Adrenal gland (tissue), 5 donors: ENCODE measurements at regions not wholly inside any gene's neighbourhood (a gene's known extent, or its start where the extent isn't known, plus 50 kb on each side); places are given as distances from the start of the nearest gene placed in this dataset.

Experiments used
- CTCF ChIP-seq, 6 experiments: fragments of 450-650 bp in 4 of 6; fragments of 200-600 bp in 2 of 6; sonication (generic) in 1 of 6; IDR thresholded peaks; 1 replicate in 5 of 6; 2 replicates in 1 of 6; pipeline versions ENCODE4 v1.5.1 to v1.8.0; 2016 to 2021; ENCODE audit warnings: antibody characterized with exemption in 6 of 6, mild to moderate bottlenecking in 2 of 6, moderate library complexity in 1 of 6
- POLR2A ChIP-seq, 2 donors: fragments of 450-650 bp; IDR thresholded peaks; one replicate each; pipeline ENCODE4 v1.6.1; 2017; ENCODE audit warnings: antibody characterized with exemption in 2 of 2, mild to moderate bottlenecking in 2 of 2, moderate library complexity in 1 of 2
- donor health status: DM: no; HTN: no; CAD: no.

- no peak for TF ChIP-seq POLR2A (IDR thresholded peaks at IDR 0.05)
- no peak for TF ChIP-seq CTCF (IDR thresholded peaks at IDR 0.05)
Observed at GRCh38 chr10:28478646-28479045, 54.3 kb upstream of the WAC start.
